ENCODE measurements at regions not wholly inside any gene's neighbourhood (a gene's known extent, or its start where the extent isn't known, plus 50 kb on each side); places are given as distances from the start of the nearest gene placed in this dataset.

DNA sequence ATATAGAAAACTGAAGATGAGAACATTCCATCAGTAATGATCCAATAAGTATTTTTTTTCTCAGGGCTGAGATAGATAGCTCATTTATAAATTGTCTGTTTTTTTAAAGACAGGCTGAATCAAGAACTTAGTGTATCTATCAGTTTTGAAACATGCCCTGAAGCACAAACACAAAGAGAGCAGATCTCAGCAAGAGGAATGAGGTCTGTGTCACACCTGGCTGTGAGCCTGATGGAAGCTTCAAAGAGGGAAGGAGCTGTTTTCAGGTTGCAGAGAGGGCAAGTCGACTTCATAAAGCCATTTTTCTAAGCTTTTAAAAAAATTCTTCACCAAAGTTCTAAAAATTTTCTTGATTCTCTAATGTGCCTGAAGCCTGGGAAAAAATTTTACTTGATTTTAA is 434.9 kb downstream of the PDGFC start:
- H3K9me1 ChIP-seq (replicated peaks; ENCODE audit: control insufficient read depth, extremely low read depth, insufficient read depth, low read length) = no peaks in the 10 kb centered on the region
- BruUV-seq (replicated peaks) = no TSS peak
- DNase-seq (ENCODE audit: low read depth, low spot score) (no peak), FAIRE-seq (no peak)
- TF ChIP-seq POLR2AphosphoS5 (IDR thresholded peaks at IDR 0.05; ENCODE audit: insufficient read depth, low read depth, low read length) (no peak), POLR2A (IDR thresholded peaks at IDR 0.05; ENCODE audit: low read depth, low read length) (no peak), GATA2 (IDR thresholded peaks at IDR 0.05; ENCODE audit: insufficient read depth, insufficient read length, low read depth, low read length) (no peak), EZH2 (IDR thresholded peaks at IDR 0.05; ENCODE audit: borderline replicate concordance, low read depth, low read length, severe bottlenecking) (no peak), MYC (IDR thresholded peaks at IDR 0.05; ENCODE audit: low read depth, low read length) (no peak), JUN (IDR thresholded peaks at IDR 0.05; ENCODE audit: borderline replicate concordance, insufficient read depth, insufficient read length, low read depth) (no peak), FOS (IDR thresholded peaks at IDR 0.05; ENCODE audit: borderline replicate concordance, insufficient read depth, low read length) (no peak)
- TF ChIP-seq, protein P1, sequence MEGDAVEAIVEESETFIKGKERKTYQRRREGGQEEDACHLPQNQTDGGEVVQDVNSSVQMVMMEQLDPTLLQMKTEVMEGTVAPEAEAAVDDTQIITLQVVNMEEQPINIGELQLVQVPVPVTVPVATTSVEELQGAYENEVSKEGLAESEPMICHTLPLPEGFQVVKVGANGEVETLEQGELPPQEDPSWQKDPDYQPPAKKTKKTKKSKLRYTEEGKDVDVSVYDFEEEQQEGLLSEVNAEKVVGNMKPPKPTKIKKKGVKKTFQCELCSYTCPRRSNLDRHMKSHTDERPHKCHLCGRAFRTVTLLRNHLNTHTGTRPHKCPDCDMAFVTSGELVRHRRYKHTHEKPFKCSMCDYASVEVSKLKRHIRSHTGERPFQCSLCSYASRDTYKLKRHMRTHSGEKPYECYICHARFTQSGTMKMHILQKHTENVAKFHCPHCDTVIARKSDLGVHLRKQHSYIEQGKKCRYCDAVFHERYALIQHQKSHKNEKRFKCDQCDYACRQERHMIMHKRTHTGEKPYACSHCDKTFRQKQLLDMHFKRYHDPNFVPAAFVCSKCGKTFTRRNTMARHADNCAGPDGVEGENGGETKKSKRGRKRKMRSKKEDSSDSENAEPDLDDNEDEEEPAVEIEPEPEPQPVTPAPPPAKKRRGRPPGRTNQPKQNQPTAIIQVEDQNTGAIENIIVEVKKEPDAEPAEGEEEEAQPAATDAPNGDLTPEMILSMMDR (IDR thresholded peaks at IDR 0.05; ENCODE audit: extremely low read depth in 1 of 2, insufficient read depth in 1 of 2, low read depth in 1 of 2, low read length in 2 of 2) = no peak
- TF ChIP-seq, protein P2, sequence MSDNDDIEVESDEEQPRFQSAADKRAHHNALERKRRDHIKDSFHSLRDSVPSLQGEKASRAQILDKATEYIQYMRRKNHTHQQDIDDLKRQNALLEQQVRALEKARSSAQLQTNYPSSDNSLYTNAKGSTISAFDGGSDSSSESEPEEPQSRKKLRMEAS (IDR thresholded peaks at IDR 0.05; ENCODE audit: insufficient read depth, insufficient read length) = no peak
- H3K79me2 ChIP-seq (ENCODE audit: control insufficient read depth, insufficient read depth, low read length) = no peaks in the 10 kb centered on the region
- intact Hi-C loops (cut with micrococcal nuclease) = no loop called here
- H3K9me3 ChIP-seq (replicated peaks; ENCODE audit: control insufficient read depth, insufficient read depth, low read length) = no peaks in the 10 kb centered on the region
- no peaks in the 10 kb centered on the region for H3K36me3 ChIP-seq (ENCODE audit: control insufficient read depth in 2 of 2, extremely low read depth in 1 of 2, insufficient read depth in 2 of 2, low read length in 2 of 2)
- H3K9ac ChIP-seq (replicated peaks; ENCODE audit: extremely low read depth, insufficient read depth, low read length) = no peak overlapping the region
- dilution Hi-C loops (cut with MboI; ENCODE audit: extremely low pct_ligation_motif_present, low sequenced_read_pairs) = no loop called here
- no peaks in the 10 kb centered on the region for H4K20me1 ChIP-seq (replicated peaks; ENCODE audit: control insufficient read depth, extremely low read depth, insufficient read depth, low read length)
- H3K4me1 ChIP-seq (ENCODE audit: control insufficient read depth, extremely low read depth, insufficient read depth, low read length) = peaks cover 1% of the 10 kb centered on the region
- CTCF ChIA-PET = interaction anchor here (1.0 to 1.3 kb wide), 3 partner anchors 9 to 21 kb away, joined by 3 to 6 read pairs (median 4); no protein-coding TSS in a partner anchor
- no peak overlapping the region for H2AFZ ChIP-seq (ENCODE audit: low read depth, low read length)
- H3K27me3 ChIP-seq (ENCODE audit: control insufficient read depth in 2 of 2, insufficient read depth in 2 of 2, low read length in 2 of 2) = no peaks in the 10 kb centered on the region
- no peak overlapping the region for H3K27ac ChIP-seq (ENCODE audit: insufficient read depth, low read depth, low read length)
- H3K4me2 ChIP-seq (ENCODE audit: insufficient read depth, low read length) = no peak overlapping the region
- H3K4me3 ChIP-seq (replicated peaks in 1 of 3; ENCODE audit: insufficient read depth in 1 of 3, low read depth in 1 of 3, low read length in 3 of 3) = no peak overlapping the region
- POLR2A ChIA-PET = no interaction called here

Data from endothelial cell of umbilical vein (primary cell).